Heart right ventricle (tissue), 16 donors: ENCODE measurements at regions not wholly inside any gene's neighbourhood (a gene's known extent, or its start where the extent isn't known, plus 50 kb on each side); places are given as distances from the start of the nearest gene placed in this dataset.
"Not testable (repeated sequence)": the region's sequence is repeated elsewhere in the genome, so short reads cannot be mapped to it uniquely, and the experiment has no call there.

Experiments used
- ATAC-seq, 8 donors: fragments of 200-7000 bp; cut with Tn5 transposase; one replicate each; pipeline ENCODE4 v1.9.1; 2020; ENCODE audit warnings: mild to moderate bottlenecking in 8 of 8, moderate library complexity in 8 of 8, moderate number of reproducible peaks in 1 of 8
- DNase-seq, 2 donors: peaks; one replicate each; pipeline ENCODE4 v3.0.0-alpha.2; 2020
- H3K27ac ChIP-seq, 10 donors: fragments of 200-600 bp; sonication (generic) in 2 of 10; one replicate each; pipeline versions ENCODE4 v1.5.0 to v1.8.0; 2020 to 2022; ENCODE audit warnings: mild to moderate bottlenecking in 3 of 10
- H3K27me3 ChIP-seq, 7 donors: fragments of 200-600 bp; one replicate each; pipeline ENCODE4 v1.8.0; 2021 to 2022; ENCODE audit warnings: mild to moderate bottlenecking in 2 of 7
- H3K36me3 ChIP-seq, 9 donors: fragments of 200-600 bp; sonication (generic) in 1 of 9; one replicate each; pipeline versions ENCODE4 v1.5.0 to v1.8.0; 2020 to 2022; ENCODE audit warnings: mild to moderate bottlenecking in 2 of 9
- H3K4me1 ChIP-seq, 9 donors: fragments of 200-600 bp; sonication (generic) in 1 of 9; one replicate each; pipeline versions ENCODE4 v1.5.0 to v1.8.0; 2020 to 2022; ENCODE audit warnings: mild to moderate bottlenecking in 4 of 9
- H3K4me3 ChIP-seq, 10 donors: fragments of 200-600 bp; sonication (generic) in 2 of 10; one replicate each; pipeline versions ENCODE4 v1.5.0 to v1.8.0; 2020 to 2022; ENCODE audit warnings: mild to moderate bottlenecking in 7 of 10, moderate library complexity in 2 of 10
- H3K9me3 ChIP-seq, 11 donors: fragments of 200-600 bp in 10 of 11; sonication (generic) in 2 of 11; one replicate each; pipeline versions ENCODE4 v1.5.0 to v1.8.0; 2013 to 2022; ENCODE audit warnings: mild to moderate bottlenecking in 2 of 11, control low read depth in 1 of 11, moderate library complexity in 1 of 11
- CTCF ChIP-seq, 9 donors: fragments of 200-600 bp; sonication (generic) in 2 of 9; IDR thresholded peaks; one replicate each; pipeline versions ENCODE4 v1.5.0 to v1.8.0; 2021 to 2022; ENCODE audit warnings: antibody characterized with exemption in 9 of 9, mild to moderate bottlenecking in 5 of 9, moderate library complexity in 1 of 9
- WGBS, 2 donors: extraction: QIAGEN DNeasy Blood & Tissue Kit; methylation state at CpG; one replicate each; pipeline ENCODE4 v1.1.7; 2013; ENCODE audit warnings: inconsistent platforms in 1 of 2; 5-methylcytosine and 5-hydroxymethylcytosine counted together
- intact Hi-C, 10 donors: fragments of 100-400 bp; cut with DNase I; formaldehyde crosslinking; loops; one replicate each; pipeline versions ENCODE4 v1.11.1 to v1.14.2; 2022
- donor health status: Arrhythmogenic right ventricular cardiomyopathy.
- donor health status: ischemic (EF 13 %, LVEDD 7.1; RV severe dilation, severe dysfunction).
- donor health status: healthy with polysubstance abuse.
- donor health status: DM: no; HTN: yes; CAD: no.
- donor health status: DM: no; HTN: no; CAD: no.
- donor health status: ischemic (EF 25% LVEDD 6.9; RV normal size, moderate dysfunction).
- donor health status: ischemic (EF 25% LVEDD 5.7; RV mildly dilated, moderate dysfunction).
- donor health status: healthy.
- donor health status: DM: yes; HTN: yes; CAD: no.
- donor health status: Ischemic cardiomyopathy.
- donor health status: ischemic (EF 35%, LVEDD 5.7; RV mildly dilated, moderate dysfunction).
- donor health status: nonischemic (EF 11% LVEDD 7.7; RV severe dilation, severe dysfunction).
- donor health status: DM: yes; HTN: yes; CAD: no.
- donor health status: PGD.
- donor health status: ischemic (EF 29% LVEDD 5.4; RV normal size, mild dysfunction).
- donor health status: nonischemic (EF 23%, LVEDD 6.1; RV moderate dilation, normal function).

- ATAC-seq (no peak), DNase-seq (no peak)
- no peaks in the 10 kb centered on the region for H3K36me3 ChIP-seq
- no peak overlapping the region for H3K4me3 ChIP-seq
- no peak overlapping the region for H3K27ac ChIP-seq
- intact Hi-C loops, result loop anchor here in 1 of 10 donors (5.0 kb wide), 1 partner anchor 1090 kb away; no protein-coding TSS in a partner anchor
- no peaks in the 10 kb centered on the region for H3K9me3 ChIP-seq
- no peak for TF ChIP-seq CTCF (IDR thresholded peaks at IDR 0.05)
- H3K4me1 ChIP-seq, result peaks cover 0 to 7% (median 0%) of the 10 kb centered on the region in 9 donors
- peaks cover 0 to 3% (median 0%) of the 10 kb centered on the region in 7 donors for H3K27me3 ChIP-seq
- 67 to 68% methylated on average over 7 of the region's 7 CpGs for WGBS, 2 donors
Observed at GRCh38 chr6:168856914-168857313, 396.7 kb downstream of the THBS2 start.

GRCh38 chr6:168852376-168852884 lies 401.2 kb downstream of the THBS2 start:
- no peaks in the 10 kb centered on the region for H3K9me3 ChIP-seq
- H3K36me3 ChIP-seq, result no peaks in the 10 kb centered on the region
- H3K27me3 ChIP-seq, result peaks cover 0 to 5% (median 0%) of the 10 kb centered on the region in 7 donors
- H3K4me1 ChIP-seq, result peaks cover 0 to 9% (median 0%) of the 10 kb centered on the region in 9 donors
- intact Hi-C loops, result no loop called here
- no peak for TF ChIP-seq CTCF (IDR thresholded peaks at IDR 0.05)
- WGBS, 2 donors, result 80% methylated on average over 12 of the region's 12 CpGs
- no peak overlapping the region for H3K27ac ChIP-seq
- DNase-seq (no peak), ATAC-seq (peak in 4 of 8 donors; percentile 24 to 59 (median 36))
- H3K4me3 ChIP-seq, result peak overlapping the region in 7 of 10 donors; percentile 1 to 43 (median 27)

GRCh38 chr6:168851460-168852375 lies 401.9 kb downstream of the THBS2 start:
- intact Hi-C loops, result no loop called here
- TF ChIP-seq CTCF (IDR thresholded peaks at IDR 0.05), result no peak
- Histone ChIP-seq H3K27me3 (peaks cover 0 to 5% (median 0%) of the 10 kb centered on the region in 7 donors), H3K4me1 (peaks cover 0 to 9% (median 0%) of the 10 kb centered on the region in 9 donors), H3K9me3 (no peaks in the 10 kb centered on the region), H3K27ac (no peak overlapping the region), H3K36me3 (no peaks in the 10 kb centered on the region), H3K4me3 (peak overlapping the region in 7 of 10 donors; percentile 1 to 43 (median 27))
- ATAC-seq, result peak in 3 of 8 donors; percentile 28 to 37 (median 30)
- no peak for DNase-seq
- WGBS, 2 donors, result 72 to 80% methylated on average over 11 of the region's 11 CpGs

DNA sequence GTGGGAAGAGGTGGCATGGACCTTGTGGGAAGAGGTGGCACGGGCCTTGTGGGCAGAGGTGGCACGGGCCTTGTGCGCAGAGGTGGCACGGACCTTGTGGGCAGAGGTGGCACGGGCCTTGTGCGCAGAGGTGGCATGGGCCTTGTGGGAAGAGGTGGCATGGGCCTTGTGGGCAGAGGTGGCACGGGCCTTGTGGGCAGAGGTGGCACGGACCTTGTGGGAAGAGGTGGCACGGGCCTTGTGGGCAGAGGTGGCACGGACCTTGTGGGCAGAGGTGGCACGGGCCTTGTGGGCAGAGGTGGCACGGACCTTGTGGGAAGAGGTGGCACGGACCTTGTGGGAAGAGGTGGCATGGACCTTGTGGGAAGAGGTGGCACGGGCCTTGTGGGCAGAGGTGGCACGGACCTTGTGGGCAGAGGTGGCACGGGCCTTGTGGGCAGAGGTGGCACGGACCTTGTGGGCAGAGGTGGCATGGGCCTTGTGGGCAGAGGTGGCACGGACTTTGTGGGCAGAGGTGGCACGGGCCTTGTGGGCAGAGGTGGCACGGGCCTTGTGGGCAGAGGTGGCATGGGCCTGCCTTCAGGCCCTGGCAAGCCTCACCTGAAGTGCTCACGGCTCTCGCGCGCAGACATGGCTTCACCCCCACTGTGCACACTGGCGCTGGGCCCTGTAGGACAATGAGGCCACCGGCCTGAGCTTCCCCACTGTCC lies 403.5 kb downstream of the THBS2 start:
- H3K9me3 ChIP-seq, DNase-seq, H3K27ac ChIP-seq, intact Hi-C loops, H3K36me3 ChIP-seq, H3K27me3 ChIP-seq, ATAC-seq, H3K4me1 ChIP-seq, H3K4me3 ChIP-seq: not testable (repeated sequence)
- WGBS, 2 donors, result 89 to 91% methylated on average over 25 to 26 of the region's 26 CpGs
